GM13976 (cell line): ENCODE measurements at regions not wholly inside any gene's neighbourhood (a gene's known extent, or its start where the extent isn't known, plus 50 kb on each side); places are given as distances from the start of the nearest gene placed in this dataset.
"Not testable (repeated sequence)": the region's sequence is repeated elsewhere in the genome, so short reads cannot be mapped to it uniquely, and the experiment has no call there.

Source experiments
- DNase-seq: peaks from one replicate; pipeline ENCODE4 v3.0.0; 2012; ENCODE audit warnings: low spot score
- CTCF ChIP-seq: IDR thresholded peaks from 2 replicates; pipeline ENCODE4 v1.5.1; 2012; ENCODE audit warnings: borderline replicate concordance, mild to moderate bottlenecking; ENCODE audit not compliant: insufficient read depth; ENCODE audit errors: extremely low read depth, missing control alignments, control extremely low read depth
- in situ Hi-C: fragments of 300-500 bp; cut with MboI; formaldehyde crosslinking; loops from one replicate; pipeline ENCODE4 v1.12.0; 2022; ENCODE audit warnings: low sequenced_read_pairs, mixed read lengths, inconsistent platforms; ENCODE audit not compliant: unreplicated experiment

- no peak for TF ChIP-seq CTCF
- in situ Hi-C loops = no loop called here
- DNase-seq = no peak
Measured at GRCh38 chrY:7501236-7501635, 589.7 kb upstream of the AMELY start.

GRCh38 chrY:7496001-7496400, 584.4 kb upstream of the AMELY start:
- no peak for DNase-seq
- in situ Hi-C loops = no loop called here
- no peak for TF ChIP-seq CTCF

GRCh38 chrY:7484455-7485285, 573.1 kb upstream of the AMELY start:
- in situ Hi-C loops, DNase-seq: not testable (repeated sequence)

GRCh38 chrY:7471976-7472375, 560.4 kb upstream of the AMELY start:
- in situ Hi-C loops = no loop called here
- DNase-seq = no peak
- no peak for TF ChIP-seq CTCF

- no peak for DNase-seq
- TF ChIP-seq CTCF = no peak
- in situ Hi-C loops = no loop called here
Measured at GRCh38 chrY:7470037-7470436, 558.5 kb upstream of the AMELY start.

- no peak for DNase-seq
- in situ Hi-C loops = no loop called here
- TF ChIP-seq CTCF = no peak
Measured at GRCh38 chrY:7468951-7469745, 557.6 kb upstream of the AMELY start.
